A673 (cell line): ENCODE measurements at regions not wholly inside any gene's neighbourhood (a gene's known extent, or its start where the extent isn't known, plus 50 kb on each side); places are given as distances from the start of the nearest gene placed in this dataset.

Source experiments
- BruUV-seq: library from RNA; stranded (reverse); fragments of 400-500 nt; replicated peaks from 2 replicates; lab custom pipeline; 2021; lab: Mats Ljungman, UMichigan
- CTCF ChIA-PET: fragments of 300-600 bp; sonication (Branson Sonifier 250); formaldehyde crosslinking; loops from one replicate; lab custom pipeline; 2022; ENCODE audit warnings: antibody characterized with exemption; lab: Charles Lee
- POLR2A ChIA-PET: fragments of 300-600 bp; sonication (Branson Sonifier 250); formaldehyde crosslinking; loops from one replicate; lab custom pipeline; 2022; ENCODE audit warnings: antibody characterized with exemption; ENCODE audit not compliant: low non-redundant PET; lab: Charles Lee
- DNase-seq: peaks from one replicate; pipeline ENCODE4 v3.0.0-alpha.2; 2015; ENCODE audit warnings: low spot score
- H3K27ac ChIP-seq: fragments of 200-600 bp; sonication (generic); 2 replicates; pipeline ENCODE4 v1.5.1; 2016; ENCODE audit warnings: mixed run types, low read depth, mild to moderate bottlenecking, mixed read lengths, antibody characterized with exemption, low read length; ENCODE audit not compliant: poor library complexity, severe bottlenecking
- H3K27me3 ChIP-seq: fragments of 200-600 bp; sonication (generic); replicated peaks from 2 replicates; pipeline ENCODE4 v1.6.1; 2017; ENCODE audit warnings: mixed run types, low read depth, mild to moderate bottlenecking, mixed read lengths, antibody characterized with exemption, low read length; ENCODE audit not compliant: insufficient read depth, poor library complexity
- H3K36me3 ChIP-seq: fragments of 200-600 bp; sonication (generic); 2 replicates; pipeline ENCODE4 v1.6.1; 2016; ENCODE audit warnings: mixed run types, mild to moderate bottlenecking, mixed read lengths, antibody characterized with exemption, low read length; ENCODE audit not compliant: insufficient read depth, poor library complexity, severe bottlenecking
- H3K4me1 ChIP-seq: fragments of 200-600 bp; sonication (generic); 2 replicates; pipeline ENCODE4 v1.6.1; 2017; ENCODE audit warnings: mixed run types, mild to moderate bottlenecking, mixed read lengths, antibody characterized with exemption, low read length; ENCODE audit not compliant: insufficient read depth, poor library complexity, severe bottlenecking
- H3K4me3 ChIP-seq: fragments of 200-600 bp; sonication (generic); 2 replicates; pipeline ENCODE4 v1.5.1; 2016; ENCODE audit warnings: low read depth, mixed run types, mild to moderate bottlenecking, mixed read lengths, low read length; ENCODE audit not compliant: poor library complexity, severe bottlenecking
- H3K9me3 ChIP-seq: fragments of 200-600 bp; sonication (generic); 2 replicates; pipeline ENCODE4 v1.6.1; 2016; ENCODE audit warnings: mixed run types, low read depth, mild to moderate bottlenecking, mixed read lengths, antibody characterized with exemption, low read length; ENCODE audit not compliant: poor library complexity, severe bottlenecking
- EZH2 ChIP-seq: fragments of 200-600 bp; sonication (generic); IDR thresholded peaks from 2 replicates; pipeline ENCODE4 v1.6.1; 2017; ENCODE audit warnings: borderline replicate concordance, low read depth, mild to moderate bottlenecking, mixed read lengths, antibody characterized with exemption, low read length; ENCODE audit not compliant: poor library complexity, severe bottlenecking
- intact Hi-C: fragments of 100-400 bp; cut with micrococcal nuclease; formaldehyde crosslinking; loops from one replicate; pipeline ENCODE4 v1.10.0; 2022; ENCODE audit not compliant: unreplicated experiment
- TF ChIP-seq, protein P1 (sequence below): fragments of 300-800, 200-600 bp; sonication (generic); conservative IDR thresholded peaks from 2 replicates; pipeline ENCODE4 v1.5.1; 2017; ENCODE audit warnings: low read depth, mild to moderate bottlenecking, antibody characterized with exemption, low read length, moderate library complexity, mixed read lengths

DNA sequence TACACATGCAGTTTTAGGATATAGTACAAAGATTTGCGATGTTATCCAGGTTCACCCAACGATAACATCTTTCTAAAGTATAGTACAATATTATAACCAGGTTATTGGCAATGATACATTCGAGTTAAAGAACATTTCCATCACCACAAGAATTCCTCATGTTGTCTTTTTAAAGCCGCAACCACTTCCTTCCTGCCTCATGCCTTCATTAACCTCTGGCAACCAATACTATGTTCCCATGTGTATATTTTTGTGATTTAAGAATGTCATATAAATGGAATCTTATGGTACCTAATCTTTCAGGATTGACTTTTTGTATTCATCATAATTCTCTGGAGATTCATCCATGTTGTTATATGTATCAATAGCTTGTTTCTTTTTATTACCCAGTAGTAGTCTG is 1183.2 kb downstream of the CDH11 start:
- DNase-seq = no peak
- POLR2A ChIA-PET = no interaction called here
- H3K4me3 ChIP-seq = no peak overlapping the region
- no peaks in the 10 kb centered on the region for H3K9me3 ChIP-seq
- H3K27me3 ChIP-seq = no peaks in the 10 kb centered on the region
- intact Hi-C loops = no loop called here
- no peaks in the 10 kb centered on the region for H3K36me3 ChIP-seq
- H3K27ac ChIP-seq = no peak overlapping the region
- no peaks in the 10 kb centered on the region for H3K4me1 ChIP-seq
- CTCF ChIA-PET = no interaction called here
- TF ChIP-seq, protein P1, sequence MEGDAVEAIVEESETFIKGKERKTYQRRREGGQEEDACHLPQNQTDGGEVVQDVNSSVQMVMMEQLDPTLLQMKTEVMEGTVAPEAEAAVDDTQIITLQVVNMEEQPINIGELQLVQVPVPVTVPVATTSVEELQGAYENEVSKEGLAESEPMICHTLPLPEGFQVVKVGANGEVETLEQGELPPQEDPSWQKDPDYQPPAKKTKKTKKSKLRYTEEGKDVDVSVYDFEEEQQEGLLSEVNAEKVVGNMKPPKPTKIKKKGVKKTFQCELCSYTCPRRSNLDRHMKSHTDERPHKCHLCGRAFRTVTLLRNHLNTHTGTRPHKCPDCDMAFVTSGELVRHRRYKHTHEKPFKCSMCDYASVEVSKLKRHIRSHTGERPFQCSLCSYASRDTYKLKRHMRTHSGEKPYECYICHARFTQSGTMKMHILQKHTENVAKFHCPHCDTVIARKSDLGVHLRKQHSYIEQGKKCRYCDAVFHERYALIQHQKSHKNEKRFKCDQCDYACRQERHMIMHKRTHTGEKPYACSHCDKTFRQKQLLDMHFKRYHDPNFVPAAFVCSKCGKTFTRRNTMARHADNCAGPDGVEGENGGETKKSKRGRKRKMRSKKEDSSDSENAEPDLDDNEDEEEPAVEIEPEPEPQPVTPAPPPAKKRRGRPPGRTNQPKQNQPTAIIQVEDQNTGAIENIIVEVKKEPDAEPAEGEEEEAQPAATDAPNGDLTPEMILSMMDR = no peak
- no peak for TF ChIP-seq EZH2
- BruUV-seq = no TSS peak

DNA sequence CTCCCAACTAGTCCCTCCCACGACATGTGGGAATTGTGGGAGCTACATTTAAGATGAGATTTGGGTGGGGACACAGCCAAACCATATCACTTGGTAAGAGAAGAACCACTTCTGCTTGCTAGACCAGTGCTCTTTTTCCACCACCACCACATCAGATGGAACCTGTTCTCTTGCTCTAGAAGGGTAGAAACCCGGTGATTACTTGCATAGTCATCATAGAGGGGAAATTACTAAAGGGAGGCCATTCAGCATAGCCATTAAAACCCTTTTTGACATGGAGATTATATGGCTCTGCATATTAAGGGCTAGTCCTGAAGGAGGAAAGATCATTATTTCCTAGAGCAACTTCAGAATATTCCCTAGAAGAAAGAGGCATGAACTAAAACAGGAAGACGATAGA is 1188.0 kb downstream of the CDH11 start:
- TF ChIP-seq, protein P1 = no peak
- no peak for TF ChIP-seq EZH2
- no peaks in the 10 kb centered on the region for H3K27me3 ChIP-seq
- H3K4me1 ChIP-seq = no peaks in the 10 kb centered on the region
- H3K36me3 ChIP-seq = no peaks in the 10 kb centered on the region
- no peak for DNase-seq
- no peak overlapping the region for H3K27ac ChIP-seq
- H3K4me3 ChIP-seq = no peak overlapping the region
- ChIA-PET CTCF (no interaction called here), POLR2A (no interaction called here)
- no TSS peak for BruUV-seq
- intact Hi-C loops = no loop called here
- peaks cover 4% of the 10 kb centered on the region for H3K9me3 ChIP-seq

DNA sequence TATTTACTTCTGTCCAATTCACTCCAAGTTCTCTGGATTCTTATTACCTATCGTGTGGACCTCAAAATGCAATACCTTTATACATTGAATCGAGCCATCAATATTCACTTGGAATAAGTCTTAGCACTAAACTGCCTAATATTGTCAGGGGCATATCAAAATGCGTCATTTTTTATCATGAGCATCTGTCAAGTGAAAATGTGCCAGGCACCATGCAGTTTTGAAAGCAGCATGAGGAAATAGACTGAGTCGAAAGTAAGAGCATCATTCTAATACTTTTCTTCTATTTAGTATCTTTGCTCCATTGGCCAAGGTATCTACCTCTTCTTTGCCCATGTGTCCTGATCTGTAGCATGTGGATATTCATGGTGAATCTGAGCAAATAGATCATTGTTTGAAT is 1193.4 kb downstream of the CDH11 start:
- intact Hi-C loops = no loop called here
- BruUV-seq = no TSS peak
- no peaks in the 10 kb centered on the region for H3K27me3 ChIP-seq
- no peak overlapping the region for H3K4me3 ChIP-seq
- TF ChIP-seq, protein P1 = no peak
- no peak for TF ChIP-seq EZH2
- CTCF ChIA-PET = no interaction called here
- no peaks in the 10 kb centered on the region for H3K4me1 ChIP-seq
- POLR2A ChIA-PET = no interaction called here
- H3K27ac ChIP-seq = no peak overlapping the region
- H3K9me3 ChIP-seq = peaks cover 4% of the 10 kb centered on the region
- no peaks in the 10 kb centered on the region for H3K36me3 ChIP-seq
- DNase-seq = no peak
